Fibroblast of mammary gland (primary cell): ENCODE measurements at regions not wholly inside any gene's neighbourhood (a gene's known extent, or its start where the extent isn't known, plus 50 kb on each side); places are given as distances from the start of the nearest gene placed in this dataset.
"Not testable (repeated sequence)": the region's sequence is repeated elsewhere in the genome, so short reads cannot be mapped to it uniquely, and the experiment has no call there.

Experiments
- DNase-seq: peaks from one replicate; pipeline ENCODE4 v3.0.0-alpha.2; 2010; ENCODE audit warnings: low read depth
- H3K4me3 ChIP-seq: 2 replicates; pipeline ENCODE4 v1.5.1; 2011; ENCODE audit warnings: low read depth, mild to moderate bottlenecking, low read length, moderate library complexity; ENCODE audit not compliant: control insufficient read depth
- TF ChIP-seq, protein P1 (sequence below): conservative IDR thresholded peaks from 2 replicates; pipeline ENCODE4 v1.5.1; 2011; ENCODE audit warnings: low read depth, low read length, inconsistent platforms; ENCODE audit not compliant: control insufficient read depth, insufficient read depth

GRCh38 chrX:113818346-113818745 lies 765.5 kb upstream of the HTR2C start:
- TF ChIP-seq, protein P1, sequence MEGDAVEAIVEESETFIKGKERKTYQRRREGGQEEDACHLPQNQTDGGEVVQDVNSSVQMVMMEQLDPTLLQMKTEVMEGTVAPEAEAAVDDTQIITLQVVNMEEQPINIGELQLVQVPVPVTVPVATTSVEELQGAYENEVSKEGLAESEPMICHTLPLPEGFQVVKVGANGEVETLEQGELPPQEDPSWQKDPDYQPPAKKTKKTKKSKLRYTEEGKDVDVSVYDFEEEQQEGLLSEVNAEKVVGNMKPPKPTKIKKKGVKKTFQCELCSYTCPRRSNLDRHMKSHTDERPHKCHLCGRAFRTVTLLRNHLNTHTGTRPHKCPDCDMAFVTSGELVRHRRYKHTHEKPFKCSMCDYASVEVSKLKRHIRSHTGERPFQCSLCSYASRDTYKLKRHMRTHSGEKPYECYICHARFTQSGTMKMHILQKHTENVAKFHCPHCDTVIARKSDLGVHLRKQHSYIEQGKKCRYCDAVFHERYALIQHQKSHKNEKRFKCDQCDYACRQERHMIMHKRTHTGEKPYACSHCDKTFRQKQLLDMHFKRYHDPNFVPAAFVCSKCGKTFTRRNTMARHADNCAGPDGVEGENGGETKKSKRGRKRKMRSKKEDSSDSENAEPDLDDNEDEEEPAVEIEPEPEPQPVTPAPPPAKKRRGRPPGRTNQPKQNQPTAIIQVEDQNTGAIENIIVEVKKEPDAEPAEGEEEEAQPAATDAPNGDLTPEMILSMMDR, result no peak
- no peak overlapping the region for H3K4me3 ChIP-seq
- no peak for DNase-seq

- no peak for DNase-seq
- TF ChIP-seq, protein P1, result no peak
- no peak overlapping the region for H3K4me3 ChIP-seq
Observed at GRCh38 chrX:113804819-113805218, 779.1 kb upstream of the HTR2C start.

DNA sequence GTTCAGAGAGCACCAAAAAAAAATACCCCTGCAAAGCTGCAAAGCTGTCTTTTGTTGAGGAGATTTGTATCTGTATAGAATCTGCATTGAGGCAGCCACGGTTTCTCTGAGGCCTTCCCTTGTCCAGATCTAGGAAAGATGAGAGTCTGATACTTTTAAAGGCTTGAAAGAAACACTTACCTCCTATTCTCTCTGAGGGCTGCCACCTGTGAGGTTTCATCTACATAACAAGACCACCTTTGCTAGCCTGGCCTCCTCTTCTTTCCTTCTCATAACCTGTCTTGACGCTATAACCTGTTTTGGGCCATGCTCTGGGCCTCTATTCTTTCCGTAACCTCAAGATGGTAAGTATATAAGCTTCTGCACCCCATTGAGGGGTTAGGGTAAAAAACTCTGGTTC lies 779.6 kb upstream of the HTR2C start:
- DNase-seq, result no peak
- no peak overlapping the region for H3K4me3 ChIP-seq
- TF ChIP-seq, protein P1, result no peak

DNA sequence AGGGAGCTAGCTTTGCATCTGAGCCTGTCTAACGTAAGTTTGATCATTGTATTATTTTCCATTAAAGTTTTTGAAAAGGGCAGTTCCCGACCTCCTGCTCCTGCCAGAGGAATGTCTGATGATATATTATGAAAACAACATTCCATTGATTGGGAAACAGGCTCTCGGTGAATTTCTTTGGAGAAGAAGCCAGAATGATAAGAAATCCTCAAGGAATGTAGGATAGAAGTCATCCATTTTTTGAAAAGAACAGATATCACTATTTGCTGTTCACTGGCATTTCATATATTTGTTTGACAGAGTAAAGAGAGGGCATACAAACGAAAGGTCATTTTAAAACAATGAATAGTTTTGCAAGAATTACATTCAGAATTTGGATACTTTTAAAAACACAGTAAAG lies 781.0 kb upstream of the HTR2C start:
- no peak overlapping the region for H3K4me3 ChIP-seq
- DNase-seq, result no peak
- TF ChIP-seq, protein P1, result no peak

DNA sequence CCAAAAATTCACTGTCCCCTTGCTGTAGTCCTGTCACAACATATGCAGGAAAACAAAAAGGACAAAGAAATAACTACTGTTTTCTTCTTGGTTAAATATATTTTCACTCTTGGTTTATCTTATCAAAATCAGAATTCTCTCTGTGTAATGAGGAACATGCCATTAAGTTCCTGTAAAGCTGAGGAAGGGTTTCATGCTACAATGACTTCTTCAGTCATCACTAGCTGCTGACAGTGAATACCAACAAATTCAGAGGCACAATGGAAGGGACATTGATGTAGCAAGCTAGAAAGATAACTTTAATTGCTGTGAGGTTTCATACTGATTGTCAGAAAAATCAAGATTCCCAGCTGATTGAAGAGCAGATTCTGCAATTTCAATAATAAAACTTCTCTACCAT lies 782.9 kb upstream of the HTR2C start:
- DNase-seq, result no peak
- TF ChIP-seq, protein P1, result no peak
- H3K4me3 ChIP-seq, result no peak overlapping the region

DNA sequence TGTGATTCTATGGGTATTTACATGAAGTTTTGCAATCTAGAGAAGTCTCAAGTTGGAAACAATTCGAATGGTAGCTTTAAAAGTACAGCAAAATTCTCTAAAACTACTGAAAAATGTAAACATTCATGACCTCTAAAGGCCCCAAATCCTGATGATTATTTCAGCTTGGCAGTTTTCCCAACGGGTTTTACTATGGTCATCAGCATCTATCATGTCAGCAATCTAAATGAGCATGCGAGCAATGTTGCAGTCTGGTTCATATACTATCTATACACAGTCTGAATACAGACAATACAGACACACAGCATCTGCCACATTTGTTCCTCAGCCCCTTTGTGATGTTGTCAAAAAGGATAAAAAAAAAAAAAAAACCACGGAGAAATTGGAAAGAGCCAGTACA lies 790.3 kb upstream of the HTR2C start:
- peak; percentile 8 for DNase-seq
- TF ChIP-seq, protein P1, result no peak
- no peak overlapping the region for H3K4me3 ChIP-seq

GRCh38 chrX:113790987-113791386 lies 792.9 kb upstream of the HTR2C start:
- no peak for DNase-seq
- H3K4me3 ChIP-seq, result no peak overlapping the region
- TF ChIP-seq, protein P1, result no peak

GRCh38 chrX:113784754-113785153 lies 799.1 kb upstream of the HTR2C start:
- H3K4me3 ChIP-seq, DNase-seq: not testable (repeated sequence)
